BLaER1 (cell line): ENCODE measurements at regions not wholly inside any gene's neighbourhood (a gene's known extent, or its start where the extent isn't known, plus 50 kb on each side); places are given as distances from the start of the nearest gene placed in this dataset.
A peak's percentile ranks its signal among the peaks of the same experiment; 100 is the strongest.

Experiments
- H3K27ac ChIP-seq: shearing (Covaris generic); formaldehyde crosslinking; 2 replicates; pipeline ENCODE4 v1.8.1; 2022
- H3K27me3 ChIP-seq: shearing (Covaris generic); formaldehyde crosslinking; 2 replicates; pipeline ENCODE4 v1.8.1; 2022
- H3K36me3 ChIP-seq: shearing (Covaris generic); formaldehyde crosslinking; 2 replicates; pipeline ENCODE4 v1.8.1; 2022
- H3K4me1 ChIP-seq: shearing (Covaris generic); formaldehyde crosslinking; 2 replicates; pipeline ENCODE4 v1.8.1; 2022
- H3K4me2 ChIP-seq: shearing (Covaris generic); formaldehyde crosslinking; 2 replicates; pipeline ENCODE4 v1.8.1; 2022
- H3K4me3 ChIP-seq: shearing (Covaris generic); formaldehyde crosslinking; 2 replicates; pipeline ENCODE4 v1.8.1; 2022
- H3K9ac ChIP-seq: shearing (Covaris generic); formaldehyde crosslinking; 2 replicates; pipeline ENCODE4 v1.8.1; 2022
- H3K9me3 ChIP-seq: shearing (Covaris generic); formaldehyde crosslinking; 2 replicates; pipeline ENCODE4 v1.8.1; 2022
- H4K20me1 ChIP-seq: shearing (Covaris generic); formaldehyde crosslinking; 2 replicates; pipeline ENCODE4 v1.8.1; 2022
- Cebpa-rat ChIP-seq: shearing (Covaris generic); IDR thresholded peaks from 2 replicates; pipeline ENCODE4 v1.8.1; 2022

DNA sequence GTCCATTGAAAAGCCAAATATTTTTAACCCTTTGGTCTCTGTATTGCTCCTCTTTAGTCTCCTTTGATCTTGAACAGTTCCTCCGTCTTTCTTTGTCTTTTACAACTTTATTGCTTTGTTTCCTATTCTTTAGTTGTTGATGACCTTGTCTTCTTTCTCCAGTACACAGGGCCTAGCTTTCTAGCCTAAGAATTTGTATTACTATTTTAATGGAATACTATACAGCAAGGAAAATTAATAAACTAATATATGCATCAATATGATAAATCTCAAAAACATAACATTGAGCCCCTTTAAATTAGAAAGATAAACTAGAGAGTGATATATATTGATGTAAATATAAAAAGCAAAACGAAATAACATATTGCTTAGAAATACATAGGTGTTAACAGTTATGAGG, 88.7 kb downstream of the NR1D2 start:
- no peak for TF ChIP-seq Cebpa-rat
- Histone ChIP-seq H3K27me3 (no peaks in the 10 kb centered on the region), H3K36me3 (no peaks in the 10 kb centered on the region), H3K9me3 (no peaks in the 10 kb centered on the region), H3K4me2 (no peak overlapping the region), H3K27ac (no peak overlapping the region), H3K4me3 (no peak overlapping the region), H4K20me1 (no peaks in the 10 kb centered on the region), H3K9ac (no peak overlapping the region), H3K4me1 (peaks cover 5% of the 10 kb centered on the region; the same call in 1 of the 2 replicates)

DNA sequence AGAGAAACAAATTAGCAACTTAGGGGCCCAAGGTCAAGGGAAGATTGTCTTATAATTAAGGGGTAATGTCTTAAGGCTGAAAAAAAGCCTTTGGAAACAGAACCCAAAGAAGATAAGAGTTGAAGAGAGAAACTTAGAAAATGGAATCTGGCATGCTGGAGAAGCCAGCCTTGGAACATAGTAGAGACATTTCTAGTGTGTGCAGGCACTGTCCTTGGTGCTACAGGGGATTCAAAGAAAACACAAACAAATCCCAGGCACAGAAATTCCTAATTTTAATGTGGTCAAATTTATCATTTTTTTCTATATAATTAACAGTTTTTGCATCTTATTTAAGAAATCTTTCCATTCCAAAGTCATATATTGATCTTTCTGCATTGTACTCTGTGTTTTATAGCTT, 89.4 kb downstream of the NR1D2 start:
- H3K36me3 ChIP-seq: no peaks in the 10 kb centered on the region
- H3K9me3 ChIP-seq: no peaks in the 10 kb centered on the region
- no peaks in the 10 kb centered on the region for H4K20me1 ChIP-seq
- no peak for TF ChIP-seq Cebpa-rat
- no peak overlapping the region for H3K4me2 ChIP-seq
- no peak overlapping the region for H3K9ac ChIP-seq
- peaks cover 10% of the 10 kb centered on the region for H3K4me1 ChIP-seq
- H3K27me3 ChIP-seq: no peaks in the 10 kb centered on the region
- H3K4me3 ChIP-seq: no peak overlapping the region
- H3K27ac ChIP-seq: no peak overlapping the region

DNA sequence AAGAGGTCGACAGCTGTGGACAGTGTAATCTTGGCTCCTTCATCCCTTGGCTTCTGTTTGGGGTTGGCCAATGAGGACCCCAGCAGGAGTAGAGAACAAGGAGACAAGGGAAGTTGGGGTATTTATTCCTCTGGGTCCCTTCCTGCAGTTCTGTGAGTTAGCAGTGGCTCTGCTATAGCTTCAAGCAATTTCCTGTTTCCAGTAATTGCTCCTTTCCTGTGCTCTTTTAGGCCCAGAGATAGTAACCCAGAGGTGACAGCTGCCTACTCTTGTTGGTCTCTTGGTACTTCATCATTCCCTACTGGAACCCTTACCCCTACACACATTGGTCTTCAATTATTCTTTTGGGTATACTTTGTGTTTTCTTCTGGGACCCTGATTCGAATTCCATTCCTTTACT, 92.9 kb downstream of the NR1D2 start:
- Histone ChIP-seq H3K27ac (no peak overlapping the region), H3K36me3 (no peaks in the 10 kb centered on the region), H4K20me1 (no peaks in the 10 kb centered on the region), H3K4me1 (peaks cover 10% of the 10 kb centered on the region), H3K9ac (no peak overlapping the region), H3K9me3 (no peaks in the 10 kb centered on the region), H3K27me3 (no peaks in the 10 kb centered on the region), H3K4me2 (peak overlapping the region; percentile 27; the same call in 1 of the 2 replicates), H3K4me3 (no peak overlapping the region)
- no peak for TF ChIP-seq Cebpa-rat

DNA sequence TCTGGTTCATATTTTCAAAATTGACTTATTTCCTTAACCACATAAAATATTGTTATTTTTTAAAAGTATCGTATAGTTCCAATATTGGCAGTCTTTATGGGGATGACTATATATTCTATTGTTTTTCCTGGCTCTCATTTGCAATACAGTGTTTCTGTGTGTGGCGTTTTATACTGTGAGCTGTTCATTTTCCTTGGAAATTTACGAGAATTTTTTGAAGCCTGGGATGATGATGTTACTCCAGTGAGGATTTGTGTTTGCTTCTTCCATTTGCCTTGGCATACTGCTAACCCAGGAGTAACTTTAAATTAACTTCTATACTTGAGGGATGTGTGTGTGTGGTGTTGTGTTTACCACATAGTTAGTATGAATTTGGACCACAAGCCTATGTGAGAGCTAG, 95.2 kb downstream of the NR1D2 start:
- H3K4me3 ChIP-seq: no peak overlapping the region
- no peak overlapping the region for H3K27ac ChIP-seq
- no peak for TF ChIP-seq Cebpa-rat
- no peak overlapping the region for H3K4me2 ChIP-seq
- H4K20me1 ChIP-seq: no peaks in the 10 kb centered on the region
- no peaks in the 10 kb centered on the region for H3K36me3 ChIP-seq
- H3K4me1 ChIP-seq: peaks cover 10% of the 10 kb centered on the region
- no peaks in the 10 kb centered on the region for H3K9me3 ChIP-seq
- no peak overlapping the region for H3K9ac ChIP-seq
- no peaks in the 10 kb centered on the region for H3K27me3 ChIP-seq

DNA sequence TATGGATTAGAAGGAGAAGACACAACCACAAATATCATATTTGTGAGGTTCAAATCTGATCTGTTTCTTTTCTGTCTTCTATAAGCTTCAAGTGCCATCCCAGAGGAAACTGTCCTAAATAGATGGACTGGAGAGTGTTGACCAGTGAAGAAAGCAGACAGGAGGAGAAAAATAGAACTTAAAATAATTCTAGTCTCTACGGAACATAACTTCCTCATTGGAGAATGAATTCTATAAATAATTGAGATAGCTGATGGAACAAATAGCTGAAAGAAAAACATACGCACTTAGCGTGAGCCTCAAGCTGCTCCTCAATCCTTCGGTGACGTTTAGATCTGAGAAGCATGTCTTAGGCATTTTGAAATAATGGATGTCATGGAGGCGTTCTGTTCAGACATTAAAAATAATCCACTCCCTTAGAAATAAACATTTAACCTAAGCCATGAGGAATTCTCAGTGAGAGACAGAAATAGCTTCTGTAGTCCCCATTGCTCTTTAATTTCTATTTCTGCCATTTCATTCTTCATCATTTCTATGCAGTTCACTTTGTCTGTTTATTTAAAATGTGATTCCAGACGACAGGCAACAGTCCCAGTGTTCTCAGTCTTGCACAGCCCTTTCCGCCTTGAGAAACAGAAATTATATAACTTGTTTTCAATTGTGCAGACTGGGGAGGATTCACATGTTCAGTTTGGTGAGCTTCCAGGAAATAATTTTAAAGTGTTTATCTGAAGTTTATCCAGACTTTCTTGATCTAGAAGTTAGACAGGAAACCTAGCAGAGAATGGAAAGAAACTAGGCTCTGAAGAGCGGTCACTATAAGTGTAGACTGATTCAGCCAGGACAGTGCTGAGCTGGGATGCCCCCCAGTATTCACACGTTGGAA, 97.3 kb downstream of the NR1D2 start:
- H3K4me2 ChIP-seq: no peak overlapping the region
- no peak overlapping the region for H3K9ac ChIP-seq
- peaks cover 10% of the 10 kb centered on the region for H3K4me1 ChIP-seq
- H3K36me3 ChIP-seq: no peaks in the 10 kb centered on the region
- no peak overlapping the region for H3K27ac ChIP-seq
- H3K9me3 ChIP-seq: no peaks in the 10 kb centered on the region
- H3K4me3 ChIP-seq: no peak overlapping the region
- no peak for TF ChIP-seq Cebpa-rat
- H4K20me1 ChIP-seq: no peaks in the 10 kb centered on the region
- H3K27me3 ChIP-seq: no peaks in the 10 kb centered on the region

DNA sequence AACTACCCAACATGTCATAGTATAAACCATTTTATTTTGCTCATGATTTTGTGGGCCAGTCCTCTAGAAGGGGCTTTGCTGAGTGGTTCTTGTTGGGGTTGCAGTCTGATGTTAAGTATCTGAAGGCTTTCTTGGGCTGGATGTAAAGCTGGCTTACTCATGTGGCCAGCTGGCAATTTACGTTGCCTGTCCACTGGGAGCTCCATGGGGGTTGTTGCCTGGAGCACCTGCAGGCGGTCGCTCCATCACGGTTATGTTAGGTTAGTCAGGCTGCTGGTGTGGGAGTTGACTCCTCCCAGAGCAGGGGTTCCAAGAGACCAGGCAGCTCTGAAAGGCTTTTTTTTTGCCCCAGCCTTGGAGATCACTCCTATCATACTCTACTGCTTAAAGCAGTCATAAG, 98.1 kb downstream of the NR1D2 start:
- no peaks in the 10 kb centered on the region for H3K36me3 ChIP-seq
- no peaks in the 10 kb centered on the region for H4K20me1 ChIP-seq
- H3K9me3 ChIP-seq: no peaks in the 10 kb centered on the region
- H3K9ac ChIP-seq: no peak overlapping the region
- no peak for TF ChIP-seq Cebpa-rat
- peaks cover 6% of the 10 kb centered on the region for H3K4me1 ChIP-seq
- no peak overlapping the region for H3K4me2 ChIP-seq
- no peaks in the 10 kb centered on the region for H3K27me3 ChIP-seq
- no peak overlapping the region for H3K27ac ChIP-seq
- no peak overlapping the region for H3K4me3 ChIP-seq

DNA sequence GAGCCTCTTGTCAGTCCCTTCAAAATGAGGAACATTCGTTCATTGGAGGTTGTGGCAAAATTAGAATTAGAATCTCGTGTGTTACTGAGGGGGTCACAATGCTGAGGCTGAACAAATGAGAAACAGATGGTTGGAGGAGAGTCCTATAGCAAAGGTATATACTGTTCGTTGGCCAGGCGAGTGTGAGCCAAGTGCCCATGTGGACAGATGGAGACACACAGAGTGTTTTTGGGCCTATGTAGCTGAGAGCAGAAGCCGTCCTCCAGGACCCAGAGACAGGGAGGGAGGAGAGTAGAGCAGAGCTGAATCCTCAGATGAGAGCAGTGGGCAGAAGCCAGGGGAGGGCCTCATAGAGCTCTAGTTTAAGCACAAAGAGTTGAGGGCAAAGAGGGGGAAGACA, 98.9 kb downstream of the NR1D2 start:
- Histone ChIP-seq H4K20me1 (no peaks in the 10 kb centered on the region), H3K9me3 (no peaks in the 10 kb centered on the region), H3K4me3 (no peak overlapping the region), H3K4me1 (peaks cover 4% of the 10 kb centered on the region), H3K27me3 (no peaks in the 10 kb centered on the region), H3K4me2 (no peak overlapping the region), H3K27ac (no peak overlapping the region), H3K9ac (no peak overlapping the region), H3K36me3 (no peaks in the 10 kb centered on the region)
- TF ChIP-seq Cebpa-rat: no peak

DNA sequence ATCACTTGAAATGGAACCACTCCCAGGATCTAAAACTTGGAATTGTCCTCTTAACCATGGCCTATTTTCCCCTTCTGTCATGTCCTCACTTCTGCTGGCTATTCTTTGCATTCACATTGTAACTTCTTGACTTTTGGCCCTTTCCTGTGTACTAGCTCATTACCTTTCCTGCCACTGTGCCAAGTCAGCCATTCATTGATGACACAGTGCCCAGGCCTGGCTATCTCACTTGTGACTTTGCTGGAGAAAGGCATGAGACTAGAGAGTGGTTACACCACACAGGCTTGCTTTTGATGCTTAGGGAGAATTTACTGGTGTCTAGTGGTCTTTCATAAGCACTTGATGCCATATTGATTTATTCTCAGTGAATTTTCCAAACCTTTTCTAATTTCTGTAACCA, 101.1 kb downstream of the NR1D2 start:
- H3K9ac ChIP-seq: no peak overlapping the region
- H3K4me2 ChIP-seq: no peak overlapping the region
- no peak for TF ChIP-seq Cebpa-rat
- H4K20me1 ChIP-seq: no peaks in the 10 kb centered on the region
- no peak overlapping the region for H3K27ac ChIP-seq
- no peaks in the 10 kb centered on the region for H3K9me3 ChIP-seq
- no peaks in the 10 kb centered on the region for H3K4me1 ChIP-seq
- H3K36me3 ChIP-seq: no peaks in the 10 kb centered on the region
- H3K4me3 ChIP-seq: no peak overlapping the region
- H3K27me3 ChIP-seq: no peaks in the 10 kb centered on the region

DNA sequence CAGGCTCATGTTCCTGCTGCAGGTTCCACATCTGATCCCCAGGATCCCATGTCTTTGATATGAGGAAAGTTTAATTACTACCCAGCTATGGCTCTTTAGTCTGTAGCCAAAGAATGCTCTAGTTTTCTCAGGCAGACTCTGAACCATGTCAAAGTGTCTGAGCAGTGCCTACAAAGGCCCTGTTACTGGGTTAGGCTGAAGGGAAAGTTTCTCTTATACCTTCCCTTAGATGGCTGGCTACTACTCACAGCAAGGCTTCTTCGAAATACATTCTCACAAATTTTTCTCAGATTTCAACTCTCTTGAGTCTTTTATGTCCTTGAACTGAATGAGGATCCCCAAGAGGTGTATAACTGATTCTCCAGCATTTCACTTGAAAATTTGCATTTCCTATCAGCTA, 102.4 kb downstream of the NR1D2 start:
- Histone ChIP-seq H3K27ac (no peak overlapping the region), H3K4me2 (no peak overlapping the region), H3K36me3 (no peaks in the 10 kb centered on the region), H3K9ac (no peak overlapping the region), H3K27me3 (no peaks in the 10 kb centered on the region), H3K9me3 (no peaks in the 10 kb centered on the region), H4K20me1 (no peaks in the 10 kb centered on the region), H3K4me1 (no peaks in the 10 kb centered on the region), H3K4me3 (no peak overlapping the region)
- TF ChIP-seq Cebpa-rat: no peak

DNA sequence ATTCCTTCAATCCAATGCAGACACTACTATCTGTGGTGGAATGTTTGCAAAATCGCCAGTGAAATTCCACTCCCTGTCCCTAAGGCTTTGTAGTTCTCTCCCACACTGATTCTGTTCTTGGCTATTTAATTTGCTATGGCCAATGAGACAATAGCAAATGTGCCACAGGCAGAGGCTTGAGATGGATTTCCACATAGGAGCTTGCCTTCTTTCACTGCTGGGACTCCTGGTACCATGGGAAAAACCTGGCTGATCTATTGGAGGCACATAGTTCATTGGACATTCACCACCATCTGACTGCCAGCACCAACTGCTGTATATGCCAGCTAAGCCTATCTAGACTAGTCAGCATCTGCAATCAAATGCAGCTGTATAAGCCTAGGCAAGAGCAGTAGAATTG, 103.8 kb downstream of the NR1D2 start:
- Histone ChIP-seq H3K9ac (no peak overlapping the region), H4K20me1 (no peaks in the 10 kb centered on the region), H3K4me1 (no peaks in the 10 kb centered on the region), H3K27me3 (no peaks in the 10 kb centered on the region), H3K27ac (no peak overlapping the region), H3K4me3 (no peak overlapping the region), H3K36me3 (no peaks in the 10 kb centered on the region), H3K4me2 (no peak overlapping the region), H3K9me3 (no peaks in the 10 kb centered on the region)
- no peak for TF ChIP-seq Cebpa-rat
